Dendritic cell treated with granulocyte-macrophage colony-stimulating factor and Interleukin-4, amounts not matched to agents 40 ng/mL and 50 ng/mL, for 4 days (primary cell): ENCODE measurements at regions not wholly inside any gene's neighbourhood (a gene's known extent, or its start where the extent isn't known, plus 50 kb on each side); places are given as distances from the start of the nearest gene placed in this dataset.
"Not testable (repeated sequence)": the region's sequence is repeated elsewhere in the genome, so short reads cannot be mapped to it uniquely, and the experiment has no call there.

Source experiments
- H3K27ac Mint-ChIP-seq: one replicate; pipeline ENCODE4 v1.8.0; 2022; ENCODE audit warnings: mild to moderate bottlenecking, mixed read lengths
- H3K27me3 Mint-ChIP-seq: one replicate; pipeline ENCODE4 v1.8.0; 2022; ENCODE audit warnings: mild to moderate bottlenecking, mixed read lengths
- H3K36me3 Mint-ChIP-seq: one replicate; pipeline ENCODE4 v1.8.0; 2022; ENCODE audit warnings: low read depth, mixed read lengths
- H3K4me1 Mint-ChIP-seq: one replicate; pipeline ENCODE4 v1.8.0; 2022; ENCODE audit warnings: low read depth, mixed read lengths
- H3K4me3 Mint-ChIP-seq: one replicate; pipeline ENCODE4 v1.8.0; 2022; ENCODE audit warnings: mild to moderate bottlenecking, moderate library complexity, mixed read lengths
- H3K9me3 Mint-ChIP-seq: one replicate; pipeline ENCODE4 v1.8.0; 2022; ENCODE audit warnings: mixed read lengths
- intact Hi-C: fragments of 100-400 bp; cut with micrococcal nuclease; formaldehyde crosslinking; loops from one replicate; pipeline ENCODE4 v1.15.0; 2022

DNA sequence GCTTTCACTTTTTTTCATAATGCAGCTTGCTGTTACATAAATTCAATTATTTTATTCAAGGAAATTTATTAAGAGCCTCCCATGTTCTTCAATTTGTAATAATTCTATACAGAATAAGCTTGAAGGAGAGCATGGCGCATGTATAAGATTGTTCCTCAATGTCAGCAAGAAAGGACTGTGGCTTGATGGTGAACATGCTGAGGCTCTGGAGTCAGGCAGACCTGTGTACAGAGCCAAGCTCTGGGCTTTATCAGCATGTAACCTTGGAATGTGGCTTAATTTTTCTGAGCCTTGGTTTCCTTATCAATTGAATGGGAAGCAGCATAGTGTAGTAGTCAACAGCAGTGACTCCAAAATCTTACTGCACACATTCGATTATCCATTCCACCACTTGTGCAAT lies 92.4 kb downstream of the JRKL start:
- Mint-ChIP-seq H3K27me3 (no peaks in the 10 kb centered on the region), H3K4me3 (no peak overlapping the region), H3K4me1 (no peaks in the 10 kb centered on the region), H3K27ac (no peak overlapping the region), H3K36me3 (no peaks in the 10 kb centered on the region), H3K9me3 (no peaks in the 10 kb centered on the region)
- intact Hi-C loops: no loop called here

DNA sequence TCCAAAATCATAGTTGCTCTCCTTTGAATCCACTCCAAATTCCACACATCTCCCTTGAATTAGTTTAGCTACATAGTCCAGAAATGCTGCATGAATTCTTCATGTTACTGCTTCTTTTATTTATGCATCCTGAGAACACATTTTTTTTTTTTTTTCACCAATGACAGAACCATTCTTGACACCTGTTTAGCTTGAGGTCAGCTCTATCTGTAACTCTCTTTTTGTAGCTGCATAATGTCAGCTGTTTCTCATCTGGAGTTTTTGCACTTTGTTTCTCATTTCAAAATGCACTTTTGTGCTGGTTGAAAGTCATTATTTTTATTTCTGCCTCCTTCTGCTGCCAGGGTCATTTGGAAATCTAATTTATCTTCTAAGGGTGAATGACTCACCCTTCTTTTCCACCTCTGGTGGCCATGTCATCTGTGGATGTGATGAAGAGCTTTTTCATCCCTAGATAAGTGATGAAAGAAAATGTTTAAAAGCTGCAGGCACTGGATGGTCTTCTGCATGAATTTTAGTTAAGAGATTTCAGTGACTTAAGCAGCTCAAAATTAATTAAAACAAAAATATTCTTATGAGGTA lies 93.7 kb downstream of the JRKL start:
- H3K4me1 Mint-ChIP-seq: no peaks in the 10 kb centered on the region

DNA sequence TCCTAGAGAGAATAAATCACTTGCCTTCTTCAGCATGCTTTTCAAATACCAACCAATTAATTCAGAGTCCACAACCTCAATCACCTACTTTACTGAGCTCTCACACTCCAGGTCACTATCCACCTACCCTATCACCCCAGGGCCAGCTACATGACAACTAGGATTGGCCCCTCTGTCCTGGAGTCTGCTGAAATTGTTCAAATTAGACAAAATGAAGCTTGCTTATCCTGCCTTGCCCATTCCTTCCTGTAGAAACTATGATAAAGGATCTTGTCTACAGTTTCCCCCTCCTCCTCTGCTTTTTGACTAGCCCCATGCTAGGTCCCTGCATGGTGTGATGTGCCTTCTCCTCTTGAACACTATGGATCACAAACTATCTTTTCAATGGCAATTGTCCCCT lies 94.5 kb downstream of the JRKL start:
- no peak overlapping the region for H3K27ac Mint-ChIP-seq

More for the DNA sequence above, 93.7 kb downstream of the JRKL start:
- Mint-ChIP-seq H3K27ac (no peak overlapping the region), H3K9me3 (peaks cover 7% of the 10 kb centered on the region), H3K27me3 (no peaks in the 10 kb centered on the region), H3K4me3 (no peak overlapping the region), H3K36me3 (no peaks in the 10 kb centered on the region)
- intact Hi-C loops: no loop called here

DNA sequence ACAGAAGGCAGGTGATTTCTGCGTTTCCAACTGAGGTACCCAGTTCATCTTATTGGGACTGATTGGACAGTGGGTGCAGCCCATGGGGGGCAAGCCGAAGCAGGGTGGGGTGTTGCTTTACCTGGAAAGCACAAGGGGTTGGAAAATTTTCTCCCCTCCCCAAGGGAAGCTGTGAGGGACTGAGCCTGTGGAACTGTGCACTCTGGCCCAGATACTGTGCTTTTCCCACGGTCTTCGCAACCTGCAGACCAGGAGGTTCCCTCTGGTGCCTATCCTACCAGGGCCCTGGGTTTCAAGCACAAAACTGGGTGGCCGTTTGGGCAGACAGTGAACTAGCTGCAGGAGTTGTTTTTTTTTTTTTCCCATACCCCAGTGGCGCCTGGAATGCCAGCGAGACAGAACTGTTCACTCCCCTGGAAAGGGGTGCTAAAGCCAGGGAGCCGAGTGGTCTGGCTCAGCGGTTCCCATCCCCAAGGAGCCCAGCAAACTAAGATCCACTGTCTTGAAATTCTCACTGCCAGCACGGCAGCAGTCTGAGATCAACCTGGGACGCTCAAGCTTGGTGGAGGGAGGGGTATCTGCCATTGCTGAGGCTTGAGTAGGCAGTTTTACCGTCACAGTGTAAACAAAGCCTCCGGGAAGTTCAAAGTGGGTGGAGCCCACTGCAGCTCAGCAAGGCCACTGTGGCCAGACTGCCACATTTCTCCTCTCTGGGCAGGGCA lies 97.2 kb downstream of the JRKL start:
- no peaks in the 10 kb centered on the region for H3K4me1 Mint-ChIP-seq
- peaks cover 8% of the 10 kb centered on the region for H3K9me3 Mint-ChIP-seq
- no peak overlapping the region for H3K27ac Mint-ChIP-seq
- no peak overlapping the region for H3K4me3 Mint-ChIP-seq
- H3K27me3 Mint-ChIP-seq: no peaks in the 10 kb centered on the region
- no peaks in the 10 kb centered on the region for H3K36me3 Mint-ChIP-seq
- intact Hi-C loops: no loop called here

More for the DNA sequence above, 94.5 kb downstream of the JRKL start:
- Mint-ChIP-seq H3K27me3 (no peaks in the 10 kb centered on the region), H3K4me3 (no peak overlapping the region), H3K4me1 (no peaks in the 10 kb centered on the region), H3K9me3 (peaks cover 8% of the 10 kb centered on the region), H3K36me3 (no peaks in the 10 kb centered on the region)
- intact Hi-C loops: no loop called here

DNA sequence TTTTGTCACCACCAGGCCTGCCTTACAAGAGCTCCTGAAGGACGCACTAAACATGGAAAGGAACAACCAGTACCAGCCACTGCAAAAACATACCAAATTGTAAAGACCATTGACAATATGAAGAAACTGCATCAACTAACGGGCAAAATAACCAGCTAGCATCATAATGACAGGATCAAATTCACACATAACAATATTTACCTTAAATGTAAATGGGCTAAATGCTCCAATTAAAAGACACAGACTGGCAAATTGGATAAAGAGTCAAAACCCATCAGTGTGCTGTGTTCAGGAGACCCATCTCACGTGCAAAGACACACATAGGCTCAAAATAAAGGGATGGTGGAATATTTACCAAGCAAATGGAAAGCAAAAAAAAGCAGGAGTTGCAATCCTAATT lies 99.1 kb downstream of the JRKL start:
- H3K36me3 Mint-ChIP-seq, H3K4me1 Mint-ChIP-seq, intact Hi-C loops, H3K27ac Mint-ChIP-seq, H3K4me3 Mint-ChIP-seq, H3K27me3 Mint-ChIP-seq, H3K9me3 Mint-ChIP-seq: not testable (repeated sequence)

DNA sequence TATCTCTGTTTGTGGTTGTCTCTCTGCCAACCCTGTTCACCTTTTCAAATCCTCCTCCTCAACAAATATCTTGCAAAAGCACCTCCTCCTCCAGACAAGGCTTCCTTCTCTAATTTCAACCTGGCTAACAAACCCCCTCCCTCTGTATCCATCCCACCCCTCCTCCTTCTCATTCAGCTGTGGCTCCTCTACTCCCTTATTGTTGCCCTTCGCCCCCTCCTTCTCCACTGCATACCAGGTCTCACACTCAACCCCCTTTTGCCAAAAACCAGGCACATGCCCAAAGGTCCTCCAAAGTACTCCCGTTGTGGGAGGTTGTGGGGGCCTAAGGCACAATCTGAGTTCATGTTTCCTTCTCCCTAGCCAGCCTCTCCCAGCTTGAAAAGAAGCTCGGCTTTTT lies 110.6 kb downstream of the JRKL start:
- Mint-ChIP-seq H3K36me3 (no peaks in the 10 kb centered on the region), H3K27me3 (no peaks in the 10 kb centered on the region), H3K4me1 (no peaks in the 10 kb centered on the region), H3K9me3 (peaks cover 9% of the 10 kb centered on the region), H3K27ac (no peak overlapping the region), H3K4me3 (no peak overlapping the region)
- intact Hi-C loops: no loop called here

DNA sequence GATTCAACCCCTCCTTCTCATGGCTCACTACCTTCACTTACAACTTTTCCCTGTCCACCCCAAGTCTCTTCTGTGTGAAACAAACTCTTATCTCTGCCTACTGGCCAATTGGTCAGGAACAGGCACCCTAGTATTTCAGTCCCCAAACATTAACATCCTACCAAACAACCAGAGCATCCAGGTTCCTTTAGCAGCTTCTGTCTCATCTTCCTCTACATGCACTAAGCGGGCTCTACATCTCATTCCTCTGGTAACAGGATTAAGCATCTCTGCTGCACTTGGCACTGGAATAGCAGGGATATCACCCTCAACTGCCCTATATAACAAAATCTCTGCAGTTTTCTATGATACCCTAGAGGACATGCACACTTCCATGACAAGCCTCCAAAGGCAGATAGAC lies 116.2 kb downstream of the JRKL start:
- Mint-ChIP-seq H3K9me3 (no peaks in the 10 kb centered on the region), H3K4me3 (no peak overlapping the region), H3K27me3 (no peaks in the 10 kb centered on the region), H3K36me3 (no peaks in the 10 kb centered on the region), H3K27ac (no peak overlapping the region), H3K4me1 (no peaks in the 10 kb centered on the region)
- intact Hi-C loops: no loop called here

DNA sequence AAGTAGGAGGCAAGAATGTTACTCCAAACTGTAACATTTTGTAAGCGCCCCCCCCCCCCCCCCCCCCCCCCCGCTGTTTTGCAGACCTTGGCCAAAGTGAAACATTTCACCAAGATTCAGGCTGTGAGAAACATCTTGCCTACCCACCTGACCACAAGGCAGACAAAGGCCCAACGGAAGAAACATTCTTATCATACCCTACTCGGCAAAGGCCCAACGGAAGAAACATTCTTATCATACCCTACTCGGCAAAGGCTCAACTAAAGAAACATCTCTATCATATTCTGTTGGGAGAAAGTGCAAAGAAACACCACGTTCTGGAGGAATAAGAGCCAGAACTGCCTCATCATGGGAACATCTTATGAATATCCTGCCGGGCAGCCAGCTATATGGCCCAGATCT lies 117.1 kb downstream of the JRKL start:
- intact Hi-C loops: no loop called here
- no peaks in the 10 kb centered on the region for H3K36me3 Mint-ChIP-seq
- no peak overlapping the region for H3K27ac Mint-ChIP-seq
- H3K9me3 Mint-ChIP-seq: no peaks in the 10 kb centered on the region
- no peaks in the 10 kb centered on the region for H3K4me1 Mint-ChIP-seq
- H3K4me3 Mint-ChIP-seq: no peak overlapping the region
- H3K27me3 Mint-ChIP-seq: no peaks in the 10 kb centered on the region

DNA sequence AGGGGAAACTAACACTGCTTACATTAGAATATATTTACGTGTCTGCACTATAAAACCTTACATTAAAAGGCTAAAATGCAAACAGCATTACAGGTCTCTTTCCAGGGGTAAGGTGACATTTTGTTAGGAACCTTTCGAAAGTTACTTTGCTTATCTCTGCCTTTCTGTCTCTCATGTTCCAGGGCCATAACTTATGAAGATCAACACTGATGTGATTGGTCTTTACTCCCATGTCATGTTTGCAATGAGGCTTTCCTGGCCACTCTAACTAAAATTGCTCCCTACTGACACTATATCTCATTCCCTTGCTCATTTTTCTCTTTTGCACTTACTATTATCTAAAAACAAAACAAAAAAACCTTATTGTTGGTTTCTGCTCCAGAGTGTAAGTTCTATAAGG lies 119.0 kb downstream of the JRKL start:
- intact Hi-C loops: no loop called here
- no peaks in the 10 kb centered on the region for H3K36me3 Mint-ChIP-seq
- H3K4me1 Mint-ChIP-seq: no peaks in the 10 kb centered on the region
- no peak overlapping the region for H3K4me3 Mint-ChIP-seq
- no peak overlapping the region for H3K27ac Mint-ChIP-seq
- H3K27me3 Mint-ChIP-seq: no peaks in the 10 kb centered on the region
- H3K9me3 Mint-ChIP-seq: no peaks in the 10 kb centered on the region

DNA sequence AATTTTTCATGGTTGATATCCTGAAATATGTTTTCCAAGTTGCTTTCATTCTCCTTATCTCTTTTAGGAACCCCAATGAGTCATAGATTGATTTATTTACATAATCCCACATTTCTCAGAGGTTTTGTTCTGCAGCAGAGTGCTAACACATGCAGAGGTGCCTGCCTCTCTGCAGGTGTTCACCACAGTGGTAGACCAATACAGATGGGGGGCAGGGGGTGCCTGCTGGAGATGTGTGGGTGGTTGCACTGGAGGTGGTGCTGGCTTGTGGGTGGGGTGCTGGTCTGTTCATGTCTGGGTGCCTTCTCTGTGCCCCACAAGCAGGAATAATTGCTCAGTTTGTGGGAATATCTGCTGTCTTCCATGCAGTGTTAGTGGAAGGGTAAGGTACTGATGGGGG lies 131.1 kb downstream of the JRKL start:
- no peaks in the 10 kb centered on the region for H3K27me3 Mint-ChIP-seq
- peaks cover 8% of the 10 kb centered on the region for H3K9me3 Mint-ChIP-seq
- H3K4me1 Mint-ChIP-seq: no peaks in the 10 kb centered on the region
- no peaks in the 10 kb centered on the region for H3K36me3 Mint-ChIP-seq
- no peak overlapping the region for H3K4me3 Mint-ChIP-seq
- intact Hi-C loops: no loop called here
- H3K27ac Mint-ChIP-seq: no peak overlapping the region

DNA sequence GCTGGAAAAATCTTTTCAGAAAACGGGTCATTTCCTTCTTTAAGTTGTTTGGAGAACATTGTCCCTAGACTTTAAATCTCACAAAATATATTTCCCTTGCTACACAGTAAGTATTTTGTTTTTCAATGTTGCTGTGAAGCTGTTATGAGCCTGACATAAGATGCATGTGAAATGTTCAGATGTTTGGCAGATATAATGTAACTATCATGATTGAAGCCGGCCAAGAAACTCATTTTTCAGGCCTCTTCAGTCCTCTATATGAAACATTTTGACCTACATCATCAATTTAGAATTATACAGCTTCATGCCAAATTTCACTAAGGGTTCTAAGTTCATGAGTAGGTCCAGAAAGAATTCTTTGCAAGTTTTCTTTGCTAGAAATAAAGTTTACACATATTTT lies 133.8 kb downstream of the JRKL start:
- no peak overlapping the region for H3K4me3 Mint-ChIP-seq
- H3K27me3 Mint-ChIP-seq: no peaks in the 10 kb centered on the region
- intact Hi-C loops: no loop called here
- H3K4me1 Mint-ChIP-seq: no peaks in the 10 kb centered on the region
- H3K9me3 Mint-ChIP-seq: peaks cover 18% of the 10 kb centered on the region
- no peak overlapping the region for H3K27ac Mint-ChIP-seq
- no peaks in the 10 kb centered on the region for H3K36me3 Mint-ChIP-seq

DNA sequence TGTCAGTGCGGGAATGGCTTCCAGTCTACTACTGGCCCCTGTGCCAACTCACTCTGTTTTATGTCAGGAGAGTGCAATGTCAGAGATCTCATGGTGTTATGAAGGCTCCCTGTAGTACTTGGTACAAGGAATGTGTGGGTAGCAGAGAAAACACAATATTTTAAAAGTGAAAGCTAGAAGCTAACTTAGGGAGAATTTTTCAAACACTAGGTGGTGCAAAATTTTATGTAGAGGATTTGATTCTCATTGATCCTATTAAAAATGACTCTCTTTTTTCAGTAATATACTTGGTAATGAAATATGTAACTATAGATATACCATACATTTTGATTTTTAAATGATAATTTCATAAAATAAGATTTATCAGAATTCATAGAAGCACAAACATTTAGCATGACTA lies 134.7 kb downstream of the JRKL start:
- no peaks in the 10 kb centered on the region for H3K36me3 Mint-ChIP-seq
- H3K4me3 Mint-ChIP-seq: no peak overlapping the region
- no peaks in the 10 kb centered on the region for H3K4me1 Mint-ChIP-seq
- peaks cover 21% of the 10 kb centered on the region for H3K9me3 Mint-ChIP-seq
- intact Hi-C loops: no loop called here
- H3K27ac Mint-ChIP-seq: no peak overlapping the region
- H3K27me3 Mint-ChIP-seq: no peaks in the 10 kb centered on the region

DNA sequence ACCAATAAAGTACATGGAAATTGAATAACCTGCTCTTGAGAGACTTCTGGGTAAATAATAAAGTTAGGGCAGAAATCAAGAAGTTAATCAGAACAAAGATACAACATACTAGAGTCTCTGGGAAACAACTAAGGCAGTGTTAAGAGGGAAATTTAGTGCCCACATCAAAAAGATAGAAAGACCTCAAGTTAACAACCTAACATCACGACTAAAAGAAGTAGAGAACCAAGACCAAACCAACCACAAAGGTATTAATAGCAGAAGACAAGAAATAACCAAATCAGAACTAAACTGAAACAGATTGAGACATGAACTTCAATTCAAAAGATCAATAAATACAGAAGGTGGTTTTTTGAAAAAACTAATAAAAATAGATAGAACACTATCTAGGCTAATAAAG lies 140.7 kb downstream of the JRKL start:
- Mint-ChIP-seq H3K27ac (no peak overlapping the region), H3K27me3 (no peaks in the 10 kb centered on the region), H3K4me3 (no peak overlapping the region), H3K36me3 (no peaks in the 10 kb centered on the region), H3K4me1 (no peaks in the 10 kb centered on the region), H3K9me3 (peaks cover 32% of the 10 kb centered on the region)
- intact Hi-C loops: no loop called here

DNA sequence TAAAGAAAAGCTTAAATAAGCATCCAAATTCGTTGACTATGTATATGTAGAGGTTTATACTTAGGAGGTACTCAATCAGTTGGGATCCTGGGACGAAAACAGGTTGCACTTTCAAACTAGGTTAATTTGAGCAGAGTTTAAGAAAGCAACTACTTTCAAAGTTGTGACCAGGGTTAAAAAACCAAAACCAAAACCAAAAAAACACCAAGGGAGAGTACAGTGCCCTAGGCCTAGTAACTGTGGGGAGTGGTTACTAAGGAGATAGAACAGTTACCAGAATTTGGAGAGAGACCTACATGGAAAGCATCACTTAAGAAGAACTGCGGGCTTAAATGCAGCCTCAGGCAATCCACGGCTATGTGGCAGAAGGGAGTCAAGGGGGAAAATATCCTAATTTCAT lies 148.3 kb downstream of the JRKL start:
- Mint-ChIP-seq H3K9me3 (no peaks in the 10 kb centered on the region), H3K4me1 (no peaks in the 10 kb centered on the region), H3K27ac (no peak overlapping the region), H3K27me3 (no peaks in the 10 kb centered on the region), H3K36me3 (no peaks in the 10 kb centered on the region), H3K4me3 (no peak overlapping the region)
- intact Hi-C loops: no loop called here

DNA sequence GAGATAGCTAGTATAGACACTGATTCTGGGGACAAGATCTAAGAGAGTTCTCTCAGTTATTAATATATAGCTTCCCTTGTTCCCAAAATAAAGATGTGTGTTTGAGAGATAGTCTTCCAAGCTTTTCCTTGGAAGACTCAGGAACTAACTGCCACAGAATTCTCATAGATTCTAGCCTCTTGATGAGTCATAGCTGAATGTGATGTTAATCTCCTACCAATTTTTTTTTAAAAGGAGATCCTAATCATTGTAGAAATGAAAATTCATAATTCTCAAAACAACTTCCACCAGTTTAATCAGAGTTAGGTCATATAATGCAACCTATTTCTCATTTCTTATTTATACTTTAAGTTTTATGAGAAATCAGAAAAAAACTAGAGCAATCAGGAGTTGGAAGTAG lies 148.8 kb downstream of the JRKL start:
- intact Hi-C loops: no loop called here
- Mint-ChIP-seq H3K4me1 (no peaks in the 10 kb centered on the region), H3K36me3 (no peaks in the 10 kb centered on the region), H3K4me3 (no peak overlapping the region), H3K27me3 (no peaks in the 10 kb centered on the region), H3K27ac (no peak overlapping the region), H3K9me3 (no peaks in the 10 kb centered on the region)
